Umbilical cord (tissue), 1 donor: ENCODE measurements at regions not wholly inside any gene's neighbourhood (a gene's known extent, or its start where the extent isn't known, plus 50 kb on each side); places are given as distances from the start of the nearest gene placed in this dataset.

ENCODE experiments used
- DNase-seq: peaks from one replicate; pipeline ENCODE4 v3.0.0-alpha.2; 2015; ENCODE audit warnings: low spot score

DNA sequence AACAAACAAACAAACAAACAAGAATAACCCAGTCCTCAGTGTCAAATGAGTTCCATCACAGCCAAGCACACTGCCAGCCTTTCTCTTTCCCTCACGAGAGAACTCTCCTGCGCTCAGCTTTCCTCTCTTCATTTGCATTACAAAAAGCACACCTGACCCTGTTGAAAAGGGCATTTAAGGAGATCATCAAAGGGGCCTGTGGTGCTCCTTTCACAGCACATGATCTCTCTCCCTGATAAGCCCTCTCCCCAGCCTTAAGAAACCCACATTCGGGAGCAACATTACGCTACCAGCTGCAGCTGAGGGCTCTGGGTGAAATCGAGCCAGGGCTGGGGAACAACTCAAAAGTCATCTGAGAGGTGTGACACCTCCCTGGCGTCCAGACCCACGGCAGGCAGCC, 165.6 kb upstream of the TMCC3 start:
- DNase-seq = no peak

DNA sequence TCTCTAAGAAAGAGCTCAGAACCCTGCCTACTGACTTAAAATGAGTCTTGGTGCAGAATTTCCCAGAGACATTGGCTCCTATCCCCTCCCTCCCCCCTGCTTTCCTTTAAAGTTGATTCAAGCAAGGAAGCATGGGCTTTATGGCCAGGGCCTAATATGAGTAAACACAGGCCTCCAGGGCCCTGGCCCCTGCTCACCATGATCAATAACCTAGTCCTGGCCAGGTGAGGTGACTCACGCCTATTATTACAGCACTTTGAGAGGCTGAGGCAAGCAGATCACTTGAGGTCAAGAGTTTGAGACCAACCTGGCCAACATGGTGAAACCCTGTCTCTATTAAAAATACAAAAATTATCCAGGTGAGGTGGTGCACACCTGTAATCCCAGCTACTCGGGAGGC, 165.1 kb upstream of the TMCC3 start:
- no peak for DNase-seq

DNA sequence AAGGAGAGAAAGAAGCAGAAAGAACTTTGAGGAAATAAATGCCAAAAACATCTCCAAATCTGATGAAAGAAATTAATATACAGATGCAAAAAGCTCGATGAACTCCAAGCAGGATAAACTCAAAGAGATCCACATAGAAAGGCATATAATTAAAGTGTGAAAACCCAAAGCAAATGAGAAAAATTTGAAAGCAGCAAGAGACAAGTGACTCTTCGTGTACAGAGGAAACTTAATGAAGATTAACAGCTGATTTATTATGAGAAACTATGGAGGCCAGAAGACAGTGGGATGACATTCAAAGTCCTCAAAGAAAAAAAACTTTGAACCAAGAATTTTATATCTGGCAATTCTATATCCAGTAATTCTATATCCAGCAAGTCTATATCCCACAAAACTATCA, 163.0 kb upstream of the TMCC3 start:
- DNase-seq = no peak

DNA sequence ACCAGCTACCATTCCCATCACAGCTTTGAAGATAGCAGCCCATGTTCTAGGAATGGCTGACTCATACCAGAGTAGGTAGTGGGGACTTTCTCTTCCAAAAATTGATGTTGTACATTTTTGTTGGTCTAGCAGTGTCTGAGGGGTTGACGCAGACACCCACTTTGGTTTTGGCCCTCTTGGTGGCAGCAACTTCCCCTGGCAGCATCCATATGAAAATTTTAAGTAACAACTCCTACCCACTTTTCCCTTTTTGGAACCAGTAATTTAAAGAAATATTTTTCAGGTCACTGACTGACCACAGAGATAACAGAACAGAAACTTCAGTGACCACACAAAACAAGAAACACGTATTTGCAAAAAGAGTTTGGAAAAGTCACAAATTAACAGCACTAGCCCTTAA, 162.0 kb upstream of the TMCC3 start:
- no peak for DNase-seq

DNA sequence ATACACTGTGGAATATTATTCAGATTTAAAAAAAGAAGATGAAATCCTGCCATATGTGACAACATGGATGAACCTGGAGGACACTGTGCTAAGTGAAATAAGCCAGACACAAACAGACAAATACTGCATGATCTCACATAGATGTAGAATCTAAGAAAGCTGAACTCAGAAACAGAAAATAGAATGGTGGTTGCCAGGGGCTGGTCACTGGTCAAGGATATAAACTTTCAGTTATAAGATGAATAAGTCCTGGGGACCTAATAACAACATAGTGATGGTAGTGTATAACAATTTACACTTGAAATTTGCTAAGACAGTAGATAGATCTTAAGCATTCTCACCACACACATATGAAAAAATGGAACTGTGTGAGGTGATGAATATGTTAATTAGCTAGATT, 161.3 kb upstream of the TMCC3 start:
- DNase-seq = no peak

DNA sequence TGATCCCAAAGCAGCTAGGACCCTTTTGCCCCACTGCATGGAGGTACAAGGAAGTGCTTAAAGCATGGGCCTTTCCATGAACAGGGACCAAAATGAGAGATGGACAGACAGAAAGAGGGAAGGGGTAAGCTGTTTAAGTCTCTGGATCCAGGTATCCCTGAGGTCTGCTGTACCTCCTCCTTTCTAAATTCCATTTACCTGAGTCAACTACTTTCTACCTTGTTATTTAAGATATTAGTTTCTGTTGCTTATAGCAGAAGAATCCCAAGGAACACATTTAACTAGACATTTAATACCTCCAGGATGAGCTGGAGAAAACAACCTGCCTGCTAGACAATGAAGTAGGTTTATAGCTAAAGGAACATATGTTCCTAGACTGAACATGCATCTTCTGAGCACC, 157.6 kb upstream of the TMCC3 start:
- no peak for DNase-seq

DNA sequence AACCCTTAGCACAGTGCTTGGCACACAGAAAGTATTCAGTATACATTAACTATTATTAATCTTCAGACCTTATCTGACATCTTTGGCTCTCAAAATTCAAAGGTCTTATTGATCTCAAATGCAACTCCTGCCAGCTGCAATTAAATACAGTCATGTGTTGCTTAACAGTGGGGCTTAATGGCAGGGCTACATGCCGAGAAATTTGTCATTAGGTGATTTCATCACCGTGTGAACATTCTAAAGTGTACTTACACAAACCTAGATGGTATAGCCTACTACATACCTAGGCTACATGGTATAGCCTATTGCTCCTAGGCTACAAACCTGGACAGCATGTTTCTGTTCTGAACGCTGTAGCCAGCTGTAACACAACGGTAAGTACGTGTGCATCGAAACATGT, 156.3 kb upstream of the TMCC3 start:
- no peak for DNase-seq

DNA sequence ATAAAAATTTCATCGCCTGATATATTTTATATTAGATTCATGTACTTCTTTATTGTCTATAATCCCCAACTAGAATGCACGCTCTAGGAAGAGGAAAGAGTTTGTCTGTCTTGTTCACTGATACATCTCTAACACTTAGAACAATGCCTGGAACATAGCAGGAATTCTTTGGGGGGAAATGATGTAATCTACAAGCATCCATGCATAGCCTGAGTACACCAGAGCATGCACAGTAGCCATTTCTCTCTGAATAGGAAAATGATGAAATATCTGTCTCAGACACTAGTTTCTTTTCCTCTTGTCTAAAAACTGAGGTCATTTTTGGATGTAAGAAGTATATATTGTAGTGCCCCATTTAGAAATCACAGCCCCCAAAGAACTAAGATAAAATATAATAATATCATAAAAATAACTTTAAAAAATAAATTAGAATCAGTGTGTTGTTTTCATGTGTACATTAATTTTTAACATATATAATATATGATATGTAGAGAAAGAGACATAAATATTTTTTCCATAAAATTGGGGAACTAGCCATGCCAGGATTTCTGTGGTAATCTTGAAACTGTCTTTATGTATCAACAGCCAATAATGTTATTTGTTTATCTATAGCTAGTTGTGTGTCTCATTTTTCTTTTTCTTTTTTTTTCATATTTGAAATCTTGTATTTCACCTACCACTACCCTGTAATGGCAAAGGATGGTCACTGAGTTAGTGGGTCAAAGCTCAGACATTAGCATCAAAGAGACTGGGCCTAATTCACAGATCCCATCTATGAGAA, 155.6 kb upstream of the TMCC3 start:
- DNase-seq = peak; percentile 55

DNA sequence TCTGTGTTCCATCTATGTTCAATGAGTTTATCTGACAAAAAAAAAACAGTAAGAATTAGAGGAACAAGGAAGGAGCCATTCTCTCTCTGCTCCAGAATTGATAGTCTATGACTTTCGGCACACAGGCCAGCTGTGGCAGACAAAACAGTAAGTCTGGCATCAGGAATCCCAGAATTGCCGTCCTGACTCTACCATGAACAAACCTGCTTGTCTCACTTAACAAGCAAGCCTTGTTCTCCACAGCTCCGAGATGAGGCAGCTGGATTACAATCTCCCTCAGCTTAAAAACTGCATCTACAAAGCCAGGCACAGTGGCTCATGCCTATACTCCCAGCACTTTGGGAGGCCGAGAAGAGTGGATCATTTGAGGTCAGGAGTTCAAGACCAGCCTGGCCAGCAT, 153.6 kb upstream of the TMCC3 start:
- no peak for DNase-seq

DNA sequence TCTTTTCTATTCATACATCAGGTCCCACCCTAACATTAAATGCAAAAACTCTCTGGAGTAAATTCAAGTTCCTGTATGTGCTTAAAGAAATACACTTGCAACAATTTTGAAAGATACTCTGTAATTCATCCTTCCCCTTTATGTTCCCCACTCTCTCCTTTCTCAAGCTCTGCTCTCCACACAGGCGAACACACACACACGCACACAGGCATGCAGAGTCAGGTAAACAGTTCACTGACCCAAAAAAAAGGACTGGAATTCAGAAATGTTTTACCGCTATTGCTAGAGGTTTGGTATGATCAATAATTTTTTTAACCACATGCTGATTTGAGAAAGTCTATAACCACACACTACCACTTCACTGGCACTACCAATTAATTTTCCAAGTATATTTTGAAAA, 152.4 kb upstream of the TMCC3 start:
- no peak for DNase-seq

DNA sequence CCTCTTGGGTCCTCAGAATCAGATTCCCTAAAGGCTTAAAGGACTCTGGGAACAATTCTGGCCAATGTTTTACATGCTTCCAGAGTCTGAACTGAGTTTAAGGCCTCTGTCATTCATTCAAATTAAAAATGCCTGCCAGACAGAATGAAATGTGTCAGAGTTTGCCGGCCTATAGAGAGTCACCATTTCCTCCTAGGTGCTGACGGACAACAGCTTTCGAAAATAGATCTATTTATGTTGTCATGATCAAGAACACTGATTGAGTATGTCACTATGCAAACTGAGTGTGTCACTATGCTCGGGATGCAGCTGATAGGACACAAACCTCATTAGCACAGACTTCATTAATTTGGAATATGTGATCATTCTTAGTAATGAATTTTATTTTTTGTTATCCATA, 151.4 kb upstream of the TMCC3 start:
- no peak for DNase-seq

DNA sequence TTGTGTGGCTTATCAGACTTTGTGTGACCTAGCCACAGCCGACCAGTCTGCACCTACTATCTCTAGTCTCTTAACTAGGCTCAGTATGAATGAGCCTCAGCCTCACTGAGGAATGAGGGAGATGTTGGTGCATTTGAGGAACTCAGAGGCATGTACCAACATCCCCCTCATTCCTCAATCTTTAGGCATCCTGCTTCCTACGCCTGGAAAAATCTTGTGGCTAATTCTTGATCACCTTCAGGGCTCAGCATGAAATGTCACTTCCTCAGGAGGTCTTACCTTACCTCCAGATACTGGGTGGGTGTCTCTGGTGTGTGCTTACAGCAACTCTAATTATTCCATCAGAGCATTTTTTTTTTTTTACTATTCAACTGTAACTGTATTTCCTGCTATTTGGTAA, 148.8 kb upstream of the TMCC3 start:
- DNase-seq = no peak

DNA sequence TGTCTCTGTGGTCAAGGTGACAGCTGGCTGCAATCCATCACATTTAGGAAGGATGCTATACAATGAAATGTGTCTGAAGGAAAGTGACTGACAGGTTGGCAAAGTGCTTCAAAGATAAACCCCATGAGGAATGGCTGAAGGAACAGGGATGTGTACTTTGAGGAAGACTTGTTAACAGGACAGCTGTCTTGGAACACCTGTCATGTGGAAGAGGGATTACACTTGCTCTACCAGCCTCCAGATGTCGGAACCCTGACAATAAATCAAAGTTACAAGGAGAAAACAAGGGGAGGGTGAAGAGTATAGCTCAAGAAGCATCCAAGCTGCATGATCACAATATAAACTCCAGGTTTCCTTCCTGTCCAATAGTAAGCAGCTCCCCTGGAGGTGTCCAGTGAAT, 147.8 kb upstream of the TMCC3 start:
- DNase-seq = no peak

DNA sequence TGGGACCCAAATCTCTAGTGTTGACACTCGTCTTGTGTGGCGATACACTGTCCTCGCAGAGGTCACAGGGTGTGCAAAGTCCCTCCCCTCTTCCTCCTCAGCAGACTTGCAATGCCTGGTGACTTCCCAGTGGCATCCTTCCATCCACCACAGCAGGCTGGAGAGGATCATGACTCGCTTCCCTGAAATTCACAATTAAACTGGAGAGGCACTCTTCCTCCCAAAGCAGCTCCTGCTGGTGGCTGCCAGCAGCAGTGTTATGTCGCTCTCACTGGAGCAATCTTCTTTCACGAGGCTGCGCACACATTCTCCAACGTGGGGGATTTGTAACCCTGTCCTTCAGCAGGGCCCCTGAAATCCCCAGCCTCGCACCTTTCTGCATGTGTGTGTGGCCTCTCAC, 145.2 kb upstream of the TMCC3 start:
- DNase-seq = peak; percentile 45

DNA sequence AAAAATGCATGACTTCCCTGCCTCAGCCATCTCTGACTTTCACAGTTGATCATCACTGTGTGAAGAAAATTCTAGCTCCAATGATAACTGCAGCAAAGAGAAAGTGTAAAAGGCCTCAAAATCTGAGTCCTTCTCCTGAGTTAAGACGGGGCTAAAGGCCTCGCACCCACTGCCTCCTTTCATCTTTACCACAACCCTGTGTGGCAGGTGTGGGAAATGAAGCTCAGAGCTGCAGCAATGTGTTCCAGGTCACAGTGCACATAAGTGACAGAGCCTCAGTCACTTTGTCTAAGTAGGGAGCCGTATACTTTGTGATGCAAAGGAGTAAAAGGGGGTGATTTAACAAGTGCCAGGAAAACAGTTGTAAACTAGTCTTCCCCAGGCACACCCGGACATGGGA, 144.7 kb upstream of the TMCC3 start:
- no peak for DNase-seq

DNA sequence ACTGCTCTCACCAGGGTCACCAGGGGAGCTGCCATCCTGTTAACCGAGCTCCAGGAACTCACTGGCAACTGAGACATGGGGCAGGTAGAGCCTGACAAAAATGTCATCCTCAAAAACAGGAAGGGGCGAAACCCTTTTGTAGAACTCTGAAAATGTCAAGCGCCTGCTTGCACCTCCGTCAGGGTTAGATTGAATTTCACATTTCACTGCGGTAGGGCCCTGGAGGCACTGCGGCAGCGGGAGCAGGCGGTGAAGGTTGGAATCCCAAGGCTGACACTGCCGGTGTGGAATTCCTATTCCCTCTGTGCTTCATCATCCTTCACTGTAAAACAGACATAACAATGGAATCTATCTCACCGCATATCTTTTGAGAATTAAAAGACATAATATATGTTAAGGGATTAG, 142.8 kb upstream of the TMCC3 start:
- peak; percentile 58 for DNase-seq

DNA sequence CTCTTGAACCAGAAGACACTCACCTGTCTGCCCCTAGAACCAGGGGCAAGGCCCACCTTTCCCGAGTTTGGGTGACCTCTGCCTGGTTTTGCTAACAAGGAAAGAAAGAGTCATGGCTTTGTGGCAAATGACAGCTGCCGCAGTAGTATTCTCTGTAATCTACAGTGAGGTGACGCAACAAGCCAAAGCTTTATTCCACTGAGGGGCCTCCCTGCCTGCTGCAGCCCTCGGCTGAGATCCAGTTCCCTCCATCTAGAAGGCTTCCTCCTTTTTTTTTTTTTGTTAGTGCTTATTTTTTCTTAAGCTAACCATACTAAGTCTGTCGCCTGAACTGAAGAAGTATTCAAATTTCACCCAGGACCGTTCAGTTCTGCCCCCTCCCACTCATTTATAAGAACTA, 142.3 kb upstream of the TMCC3 start:
- peak; percentile 91 for DNase-seq

DNA sequence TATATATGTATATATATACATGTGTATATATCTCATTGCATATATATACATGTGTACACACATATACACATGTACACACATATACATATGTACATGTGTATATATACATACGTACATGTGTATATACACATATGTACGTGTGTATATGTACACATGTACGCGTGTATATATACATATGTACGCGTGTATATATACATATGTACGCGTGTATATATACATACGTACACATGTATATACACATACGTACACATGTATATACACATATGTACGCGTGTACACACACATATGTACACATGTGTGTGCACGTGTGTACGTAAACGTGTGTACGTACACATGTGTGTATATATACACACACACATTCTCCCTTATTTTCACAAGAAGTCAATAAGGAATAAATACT, 141.6 kb upstream of the TMCC3 start:
- DNase-seq = no peak

DNA sequence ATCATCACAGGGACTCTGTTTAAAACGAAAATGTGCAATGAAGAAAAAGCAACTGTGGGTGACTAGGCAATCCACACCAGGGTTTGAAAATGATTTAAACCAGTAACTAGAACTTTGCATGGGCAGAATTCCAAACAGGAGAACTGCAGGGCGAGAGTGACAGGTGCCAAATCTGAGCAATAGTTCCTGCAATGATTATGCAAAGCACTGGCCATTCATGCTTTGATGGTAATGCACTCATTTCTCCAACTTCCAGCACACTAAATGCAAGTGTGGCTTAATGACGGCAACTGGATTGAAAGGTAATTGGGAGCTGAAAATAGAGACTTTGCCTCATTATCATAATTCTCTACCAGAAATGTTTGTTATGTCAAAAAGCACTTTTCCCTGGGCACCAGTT, 140.5 kb upstream of the TMCC3 start:
- DNase-seq = no peak

DNA sequence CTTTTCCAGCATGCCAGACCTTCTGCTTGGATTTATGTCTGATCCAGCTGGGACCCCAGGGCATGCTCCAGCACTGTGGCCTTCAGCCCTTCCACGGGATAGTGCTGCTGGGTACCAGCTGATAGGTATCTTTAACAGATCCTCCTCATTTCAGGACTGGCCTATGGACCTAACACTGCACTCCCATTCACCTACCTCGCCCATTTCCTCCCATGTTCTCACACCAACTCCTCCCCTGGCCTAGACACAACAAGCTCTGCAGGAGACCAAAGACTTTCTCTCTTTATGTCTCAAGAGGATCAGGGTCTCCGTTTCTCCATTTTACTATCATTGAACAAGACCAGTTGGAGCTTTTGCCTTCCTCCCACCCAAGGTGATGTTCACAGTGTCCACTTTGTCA, 140.0 kb upstream of the TMCC3 start:
- no peak for DNase-seq

DNA sequence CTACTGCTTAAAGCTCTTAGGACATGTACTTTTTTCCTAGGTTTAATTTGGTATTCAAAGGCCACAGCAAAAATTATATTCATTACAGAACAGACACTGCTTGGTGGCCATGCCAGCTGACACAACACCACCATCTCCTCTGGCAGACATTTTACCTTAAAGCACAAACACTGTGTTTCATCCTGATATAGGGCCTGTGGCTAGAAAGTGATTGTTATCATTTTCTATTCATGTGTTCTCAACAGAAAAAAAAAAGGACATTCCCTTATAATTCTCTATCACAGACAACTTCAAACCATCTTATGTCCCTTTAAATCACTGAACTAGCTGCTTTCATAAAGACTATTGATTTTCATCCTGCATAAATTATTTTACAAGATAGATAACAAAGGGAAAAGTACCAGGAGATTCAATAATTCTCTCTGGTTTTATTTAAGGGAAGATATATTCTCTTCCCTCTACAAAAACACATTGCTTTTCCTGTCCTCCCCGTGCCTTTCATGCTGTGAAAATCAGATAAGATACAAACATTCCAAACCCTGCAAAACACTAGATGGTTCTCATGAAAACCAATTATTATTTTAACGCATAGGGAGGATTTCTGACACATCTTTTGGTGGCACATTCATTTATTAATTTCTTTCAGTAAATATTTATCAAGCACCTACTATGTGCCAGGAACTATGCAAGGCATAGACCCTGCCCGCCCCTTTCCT, 139.3 kb upstream of the TMCC3 start:
- no peak for DNase-seq

DNA sequence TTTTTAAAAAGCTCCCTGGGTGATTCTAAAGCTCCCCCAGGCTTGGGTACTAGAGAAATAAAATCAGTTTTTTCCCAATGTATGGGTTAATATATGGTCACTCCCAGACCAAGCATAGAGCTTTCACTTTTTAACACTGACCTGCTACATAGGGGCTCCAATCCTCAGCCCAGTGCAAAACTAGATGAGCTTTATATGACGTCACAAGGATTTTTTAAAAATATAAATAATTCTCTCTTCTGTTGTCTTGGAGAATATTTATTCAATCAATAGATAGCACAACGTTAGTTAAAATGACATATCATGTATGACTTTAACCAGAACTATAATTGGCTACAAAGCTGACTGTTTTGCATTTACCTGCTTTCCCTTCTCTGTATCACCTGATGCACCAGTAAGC, 137.9 kb upstream of the TMCC3 start:
- no peak for DNase-seq

DNA sequence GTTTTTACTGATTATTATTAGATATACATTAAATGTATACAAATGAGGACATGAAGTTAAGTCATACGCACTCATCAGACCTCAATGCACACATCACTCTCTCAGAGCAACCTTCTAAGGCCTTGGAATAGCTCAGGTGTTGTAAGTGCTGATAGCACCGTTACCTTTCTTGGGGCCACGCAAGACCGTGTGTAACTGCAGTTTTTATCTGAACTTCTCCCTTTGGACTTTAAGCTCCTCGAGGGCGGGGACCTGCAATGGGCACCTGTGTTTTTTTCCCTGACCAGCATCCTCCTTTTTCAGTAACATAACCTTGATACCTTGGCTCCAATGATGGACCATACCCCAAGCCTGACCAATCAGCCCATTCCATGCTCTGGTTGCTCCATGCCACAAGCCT, 136.5 kb upstream of the TMCC3 start:
- DNase-seq = no peak

DNA sequence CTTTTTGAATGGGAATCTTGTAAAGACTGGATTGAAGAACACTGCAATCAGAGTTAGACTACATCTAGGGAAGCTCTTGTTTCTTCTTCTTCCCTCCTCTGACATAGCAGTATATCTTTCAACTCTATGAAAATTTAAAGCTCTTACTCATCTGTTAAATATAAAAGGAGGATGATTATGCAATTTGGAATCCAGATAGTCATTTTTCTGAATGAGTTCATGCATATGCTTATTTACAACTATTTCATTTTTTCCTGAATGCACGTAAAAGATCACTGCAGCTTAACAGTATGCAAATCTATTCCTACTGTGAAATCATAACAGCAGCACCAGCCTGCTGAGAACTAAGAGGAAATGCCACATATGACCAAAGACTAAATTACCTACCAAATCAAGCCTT, 133.5 kb upstream of the TMCC3 start:
- DNase-seq = peak; percentile 65
